ENCODE measurements at regions not wholly inside any gene's neighbourhood (a gene's known extent, or its start where the extent isn't known, plus 50 kb on each side); places are given as distances from the start of the nearest gene placed in this dataset.

DNA sequence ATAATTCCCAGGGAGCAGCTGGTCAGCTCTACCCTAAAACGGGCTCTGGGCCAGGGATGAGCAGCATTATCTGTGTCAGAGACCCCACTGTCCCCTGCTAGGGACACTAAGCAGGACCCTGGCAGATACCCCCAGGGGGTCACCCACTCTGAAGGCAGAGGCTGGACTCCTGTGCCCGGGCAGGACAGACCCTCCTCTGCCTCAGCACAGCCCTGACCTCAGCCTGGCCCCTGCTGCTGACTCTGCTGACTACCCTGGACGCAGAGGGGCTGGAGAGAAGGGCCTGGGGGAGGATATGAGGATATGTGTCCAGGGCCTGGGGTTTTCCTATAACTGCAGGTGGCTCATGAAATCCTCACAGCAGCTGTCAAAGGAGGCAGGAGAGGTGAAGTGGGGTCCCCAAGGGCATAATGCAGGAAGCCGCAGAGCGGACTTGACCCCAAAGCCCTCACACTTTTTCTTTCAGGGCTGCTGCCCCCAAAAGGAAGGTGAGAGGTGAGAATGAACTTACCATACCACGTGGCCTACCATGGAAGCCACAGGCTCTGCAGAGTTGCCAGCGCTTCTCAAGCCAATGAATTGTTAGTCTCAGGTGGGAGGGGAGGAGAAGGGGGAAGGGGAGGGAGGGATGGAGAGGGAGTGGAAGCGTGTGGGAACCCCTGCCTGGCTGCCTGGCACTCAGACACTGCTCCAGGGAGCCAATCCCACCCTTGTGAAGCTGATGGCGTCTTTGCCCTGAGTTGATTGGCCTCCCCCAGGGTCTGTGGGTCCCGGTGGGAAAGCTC is 76.7 kb upstream of the WNT11 start:
- WGBS (ENCODE audit: insufficient coverage, low lambda C conversion rate) = no CpG with 5 or more reads among the region's 10 CpGs
- DNase-seq = no peak
- H3K27ac ChIP-seq (ENCODE audit: low read length) = no peak overlapping the region
- no peaks in the 10 kb centered on the region for H3K9me3 ChIP-seq (ENCODE audit: control insufficient read depth, low read depth, low read length)
- H3K36me3 ChIP-seq (ENCODE audit: control insufficient read depth, insufficient read depth, low read length) = no peaks in the 10 kb centered on the region
- H3K4me1 ChIP-seq (ENCODE audit: control insufficient read depth, insufficient read depth, low read length) = no peaks in the 10 kb centered on the region
- no peak overlapping the region for H3K4me3 ChIP-seq (ENCODE audit: low read length)
- H3K27me3 ChIP-seq (ENCODE audit: control insufficient read depth, insufficient read depth, low read length) = no peaks in the 10 kb centered on the region

DNA sequence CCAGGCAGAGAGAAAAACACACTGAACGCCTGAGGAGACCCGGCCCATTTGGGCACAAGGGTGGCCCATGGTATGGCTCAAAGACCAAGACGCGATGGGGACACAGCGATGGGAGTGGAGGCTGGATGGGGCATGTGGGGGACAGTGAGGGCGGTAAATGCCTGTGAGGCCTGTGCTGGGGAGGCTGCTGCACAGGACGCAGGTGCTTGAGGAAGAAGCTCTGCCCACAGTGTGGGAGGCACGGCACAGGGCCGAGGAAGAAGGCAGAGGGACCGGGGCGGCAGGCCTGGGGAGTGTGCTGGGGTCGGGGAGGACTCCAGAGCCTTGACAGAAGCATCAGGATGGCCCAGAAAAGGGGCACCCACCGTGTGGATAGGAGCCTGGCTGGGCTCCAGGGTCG is 75.9 kb upstream of the WNT11 start:
- Histone ChIP-seq H3K9me3 (ENCODE audit: control insufficient read depth, low read depth, low read length) (no peaks in the 10 kb centered on the region), H3K27ac (ENCODE audit: low read length) (no peak overlapping the region), H3K4me1 (ENCODE audit: control insufficient read depth, insufficient read depth, low read length) (no peaks in the 10 kb centered on the region), H3K4me3 (ENCODE audit: low read length) (no peak overlapping the region), H3K36me3 (ENCODE audit: control insufficient read depth, insufficient read depth, low read length) (no peaks in the 10 kb centered on the region), H3K27me3 (ENCODE audit: control insufficient read depth, insufficient read depth, low read length) (no peaks in the 10 kb centered on the region)
- DNase-seq = no peak
- no CpG with 5 or more reads among the region's 14 CpGs for WGBS (ENCODE audit: insufficient coverage, low lambda C conversion rate)

DNA sequence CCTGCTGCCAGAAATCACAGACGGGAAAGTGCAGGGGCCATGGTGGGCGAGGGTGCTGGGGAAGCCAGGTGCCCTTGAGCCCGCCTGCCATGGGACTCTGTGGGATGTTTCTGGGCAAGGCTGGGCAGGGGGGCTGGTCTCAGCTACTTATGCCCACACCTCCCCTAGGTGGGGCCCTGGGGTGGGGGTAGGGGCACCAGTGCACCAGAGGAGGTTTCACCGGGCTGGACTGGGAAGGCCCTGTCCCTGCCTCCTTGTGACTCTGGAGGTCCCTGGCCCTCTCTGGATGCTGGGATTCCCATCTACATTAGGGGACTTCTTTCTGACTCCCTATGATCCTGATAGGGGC is 75.2 kb upstream of the WNT11 start:
- Histone ChIP-seq H3K4me3 (ENCODE audit: low read length) (no peak overlapping the region), H3K27ac (ENCODE audit: low read length) (no peak overlapping the region), H3K27me3 (ENCODE audit: control insufficient read depth, insufficient read depth, low read length) (no peaks in the 10 kb centered on the region), H3K36me3 (ENCODE audit: control insufficient read depth, insufficient read depth, low read length) (no peaks in the 10 kb centered on the region), H3K4me1 (ENCODE audit: control insufficient read depth, insufficient read depth, low read length) (peaks cover 3% of the 10 kb centered on the region), H3K9me3 (ENCODE audit: control insufficient read depth, low read depth, low read length) (no peaks in the 10 kb centered on the region)
- WGBS (ENCODE audit: insufficient coverage, low lambda C conversion rate) = no CpG with 5 or more reads among the region's 4 CpGs
- no peak for DNase-seq

DNA sequence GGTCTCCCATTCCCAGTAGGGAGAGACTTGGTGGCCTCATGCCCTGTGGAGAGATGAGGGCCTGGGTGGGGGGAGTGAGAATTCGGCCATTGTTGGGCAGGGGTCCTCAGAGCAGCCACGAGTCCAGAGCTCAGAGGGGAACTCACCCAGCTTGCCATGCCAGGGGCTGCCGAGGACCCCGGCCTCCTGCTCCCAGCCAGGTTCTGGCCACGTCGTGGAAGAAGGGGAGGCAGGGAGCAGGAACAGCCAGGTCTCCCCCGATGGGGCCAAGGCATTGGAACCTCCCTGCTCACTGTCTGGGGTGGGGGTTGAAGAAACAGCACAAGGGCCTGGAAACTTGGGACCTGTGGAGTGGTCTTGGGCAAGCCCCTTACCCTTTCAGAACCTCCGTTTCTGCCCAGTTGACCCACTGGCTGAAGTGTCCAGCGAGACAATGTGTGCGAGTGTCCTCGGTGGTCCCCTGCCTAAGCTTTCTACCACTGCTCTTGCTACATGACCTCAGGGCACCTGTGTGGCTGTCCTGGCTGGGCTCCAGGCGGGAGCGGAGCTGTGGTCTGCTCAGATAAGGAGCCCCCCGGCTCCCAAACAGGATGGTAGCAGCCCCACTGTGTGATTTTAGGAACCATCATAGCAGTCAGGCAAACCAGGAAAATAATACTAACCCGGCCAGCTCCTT is 74.7 kb upstream of the WNT11 start:
- DNase-seq = no peak
- WGBS (ENCODE audit: insufficient coverage, low lambda C conversion rate) = no CpG with 5 or more reads among the region's 15 CpGs

DNA sequence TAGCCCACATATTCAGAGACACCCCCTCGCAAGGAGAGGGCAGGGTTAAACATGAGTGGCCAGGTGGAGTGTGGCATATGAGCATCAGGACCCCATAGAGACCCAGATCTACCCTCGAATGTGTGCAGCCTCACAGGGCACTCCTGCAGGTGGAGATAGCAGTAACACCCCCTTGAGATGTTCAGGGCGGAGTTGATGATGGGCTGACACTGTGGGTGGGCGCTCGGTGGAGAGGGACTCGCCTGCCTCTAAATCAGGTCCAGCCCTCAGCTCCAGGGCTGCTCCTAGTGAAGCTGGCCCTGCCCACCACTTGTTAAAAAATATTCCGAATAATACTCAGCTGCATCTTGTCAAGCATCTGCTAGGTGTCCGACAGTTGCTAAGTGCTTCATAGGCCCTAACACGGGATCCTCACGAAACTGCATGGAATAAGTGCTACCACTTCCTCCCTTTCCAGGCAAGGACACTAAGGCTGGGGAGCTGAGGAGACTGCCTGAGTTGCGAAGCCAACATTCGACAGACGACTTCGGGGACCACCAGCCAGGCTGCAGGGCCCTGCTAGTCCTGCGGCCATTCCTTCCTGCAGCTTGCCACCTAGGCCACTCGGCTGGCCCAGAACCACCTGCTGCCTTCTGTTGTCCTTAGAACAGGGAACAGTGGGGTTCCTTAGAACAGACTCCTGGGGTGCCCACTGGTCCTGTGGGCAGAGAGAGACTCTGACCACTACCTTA is 74.0 kb upstream of the WNT11 start:
- H3K4me1 ChIP-seq (ENCODE audit: control insufficient read depth, insufficient read depth, low read length) = peaks cover 5% of the 10 kb centered on the region
- no peak for DNase-seq
- no peak overlapping the region for H3K27ac ChIP-seq (ENCODE audit: low read length)
- no peaks in the 10 kb centered on the region for H3K9me3 ChIP-seq (ENCODE audit: control insufficient read depth, low read depth, low read length)
- H3K27me3 ChIP-seq (ENCODE audit: control insufficient read depth, insufficient read depth, low read length) = no peaks in the 10 kb centered on the region
- WGBS (ENCODE audit: insufficient coverage, low lambda C conversion rate) = no CpG with 5 or more reads among the region's 16 CpGs
- H3K4me3 ChIP-seq (ENCODE audit: low read length) = no peak overlapping the region
- H3K36me3 ChIP-seq (ENCODE audit: control insufficient read depth, insufficient read depth, low read length) = no peaks in the 10 kb centered on the region

More for the DNA sequence above, 74.7 kb upstream of the WNT11 start:
- Histone ChIP-seq H3K9me3 (ENCODE audit: control insufficient read depth, low read depth, low read length) (no peaks in the 10 kb centered on the region), H3K4me3 (ENCODE audit: low read length) (no peak overlapping the region), H3K27me3 (ENCODE audit: control insufficient read depth, insufficient read depth, low read length) (no peaks in the 10 kb centered on the region), H3K36me3 (ENCODE audit: control insufficient read depth, insufficient read depth, low read length) (no peaks in the 10 kb centered on the region), H3K4me1 (ENCODE audit: control insufficient read depth, insufficient read depth, low read length) (peaks cover 5% of the 10 kb centered on the region), H3K27ac (ENCODE audit: low read length) (no peak overlapping the region)

DNA sequence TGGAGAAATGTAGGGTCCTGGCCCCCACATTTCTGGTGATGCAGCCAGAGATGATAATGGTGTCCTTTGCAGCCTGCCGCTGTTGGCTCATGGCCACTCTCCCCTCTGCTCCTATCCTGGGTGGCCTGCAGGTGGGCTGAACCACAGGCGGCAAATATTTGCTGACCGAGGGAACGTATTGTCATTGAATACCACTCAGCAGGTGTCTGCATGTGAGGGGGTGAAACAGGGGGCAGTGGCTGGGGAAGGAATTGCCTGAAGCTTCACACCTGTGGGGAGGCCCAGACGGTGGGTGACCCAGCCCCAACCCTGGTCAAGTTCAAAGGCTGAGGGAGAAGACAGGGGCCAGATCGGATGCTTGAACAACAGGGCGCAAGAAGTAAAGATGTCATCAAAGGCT is 73.3 kb upstream of the WNT11 start:
- Histone ChIP-seq H3K27ac (ENCODE audit: low read length) (no peak overlapping the region), H3K4me1 (ENCODE audit: control insufficient read depth, insufficient read depth, low read length) (peaks cover 5% of the 10 kb centered on the region), H3K36me3 (ENCODE audit: control insufficient read depth, insufficient read depth, low read length) (no peaks in the 10 kb centered on the region), H3K27me3 (ENCODE audit: control insufficient read depth, insufficient read depth, low read length) (no peaks in the 10 kb centered on the region), H3K4me3 (ENCODE audit: low read length) (no peak overlapping the region), H3K9me3 (ENCODE audit: control insufficient read depth, low read depth, low read length) (no peaks in the 10 kb centered on the region)
- no peak for DNase-seq
- no CpG with 5 or more reads among the region's 7 CpGs for WGBS (ENCODE audit: insufficient coverage, low lambda C conversion rate)

DNA sequence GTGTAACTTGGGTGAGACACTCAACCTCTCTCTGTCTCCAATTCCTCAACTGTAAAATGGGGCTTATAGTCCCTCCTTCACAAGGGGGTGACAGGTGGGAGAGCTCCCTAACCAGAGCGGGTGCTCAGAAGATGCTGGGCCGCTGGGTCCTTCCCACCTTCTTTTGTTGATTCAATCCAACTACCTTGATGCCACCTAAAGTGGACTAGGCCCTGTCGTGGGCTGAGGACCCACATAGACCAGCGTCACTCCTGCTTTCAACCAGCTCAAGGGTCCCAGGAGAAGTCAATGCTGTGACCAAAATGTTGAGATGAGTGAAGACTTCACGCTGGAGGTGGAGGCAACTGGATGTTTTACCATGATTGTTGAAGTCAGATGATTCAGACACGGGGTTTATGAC is 72.7 kb upstream of the WNT11 start:
- no CpG with 5 or more reads among the region's 6 CpGs for WGBS (ENCODE audit: insufficient coverage, low lambda C conversion rate)
- Histone ChIP-seq H3K4me1 (ENCODE audit: control insufficient read depth, insufficient read depth, low read length) (peaks cover 5% of the 10 kb centered on the region), H3K9me3 (ENCODE audit: control insufficient read depth, low read depth, low read length) (peaks cover 2% of the 10 kb centered on the region), H3K4me3 (ENCODE audit: low read length) (no peak overlapping the region), H3K36me3 (ENCODE audit: control insufficient read depth, insufficient read depth, low read length) (no peaks in the 10 kb centered on the region), H3K27me3 (ENCODE audit: control insufficient read depth, insufficient read depth, low read length) (no peaks in the 10 kb centered on the region), H3K27ac (ENCODE audit: low read length) (no peak overlapping the region)
- DNase-seq = no peak

DNA sequence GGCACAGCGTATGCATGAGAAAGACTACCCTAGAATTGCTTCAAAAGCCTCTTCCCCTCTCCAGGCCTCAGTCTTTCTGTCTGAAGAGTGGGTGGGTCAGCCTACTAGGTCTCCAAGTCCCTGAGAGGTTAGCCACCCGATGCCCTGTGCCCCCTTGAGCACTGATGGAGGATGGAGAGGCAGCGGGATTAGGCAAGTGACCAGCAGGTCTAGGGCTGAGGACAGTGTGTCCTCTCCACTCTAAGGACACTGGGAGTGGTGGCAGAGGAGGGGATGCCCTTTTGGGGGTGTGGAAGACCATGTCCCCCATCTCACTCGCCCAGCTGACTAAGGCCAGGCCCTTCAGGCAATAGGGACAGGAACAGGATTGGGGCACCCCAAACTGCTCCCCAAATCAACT is 72.2 kb upstream of the WNT11 start:
- WGBS (ENCODE audit: insufficient coverage, low lambda C conversion rate) = no CpG with 5 or more reads among the region's 4 CpGs
- Histone ChIP-seq H3K4me3 (ENCODE audit: low read length) (no peak overlapping the region), H3K9me3 (ENCODE audit: control insufficient read depth, low read depth, low read length) (peaks cover 3% of the 10 kb centered on the region), H3K27me3 (ENCODE audit: control insufficient read depth, insufficient read depth, low read length) (no peaks in the 10 kb centered on the region), H3K4me1 (ENCODE audit: control insufficient read depth, insufficient read depth, low read length) (peaks cover 5% of the 10 kb centered on the region), H3K27ac (ENCODE audit: low read length) (no peak overlapping the region), H3K36me3 (ENCODE audit: control insufficient read depth, insufficient read depth, low read length) (no peaks in the 10 kb centered on the region)
- no peak for DNase-seq

DNA sequence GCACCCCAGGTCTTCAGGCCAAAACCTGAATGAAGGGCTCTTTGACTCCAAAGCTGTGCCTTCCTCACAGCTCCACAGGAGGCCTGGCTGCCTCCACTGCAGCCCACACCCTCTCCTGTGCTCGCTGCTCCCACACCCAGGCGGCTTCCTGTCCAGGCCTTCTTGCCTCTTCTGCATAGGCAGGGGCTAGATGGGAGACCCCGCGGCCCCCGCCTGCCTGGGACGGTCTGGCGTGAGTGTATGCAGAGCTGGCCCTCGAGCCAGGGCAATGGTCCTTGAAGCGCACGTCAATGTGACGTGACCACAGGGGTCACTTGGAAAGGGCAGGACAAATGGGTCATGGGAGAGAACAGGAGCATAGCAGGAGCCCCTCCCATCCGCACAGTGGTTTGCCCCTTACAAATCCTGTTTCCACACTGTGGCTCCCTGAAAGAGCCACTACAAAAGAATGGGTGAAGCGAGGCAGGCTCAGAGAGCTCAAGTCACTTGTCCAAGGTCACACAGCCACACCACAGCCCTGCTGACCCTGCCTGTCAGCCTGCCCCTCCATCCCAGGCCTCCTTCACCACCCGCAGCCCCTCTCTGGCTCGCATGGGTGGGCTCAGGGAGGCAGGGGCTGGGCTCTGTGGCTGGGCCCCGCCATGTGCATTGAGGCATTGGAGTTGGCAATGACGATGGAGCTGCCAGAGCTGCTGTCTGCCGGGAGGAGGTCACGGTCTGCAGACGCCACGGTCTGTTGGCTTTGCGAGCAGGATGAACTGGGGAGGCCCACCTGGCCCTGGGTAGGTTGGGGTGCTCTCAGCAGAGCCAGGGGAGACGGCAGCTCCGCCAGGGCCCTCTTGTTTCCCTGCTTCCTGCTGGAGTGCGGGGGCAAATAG is 71.2 kb upstream of the WNT11 start:
- H3K27ac ChIP-seq (ENCODE audit: low read length) = no peak overlapping the region
- no CpG with 5 or more reads among the region's 25 CpGs for WGBS (ENCODE audit: insufficient coverage, low lambda C conversion rate)
- no peaks in the 10 kb centered on the region for H3K27me3 ChIP-seq (ENCODE audit: control insufficient read depth, insufficient read depth, low read length)
- no peak overlapping the region for H3K4me3 ChIP-seq (ENCODE audit: low read length)
- no peak for DNase-seq
- H3K4me1 ChIP-seq (ENCODE audit: control insufficient read depth, insufficient read depth, low read length) = peaks cover 5% of the 10 kb centered on the region
- H3K36me3 ChIP-seq (ENCODE audit: control insufficient read depth, insufficient read depth, low read length) = no peaks in the 10 kb centered on the region
- H3K9me3 ChIP-seq (ENCODE audit: control insufficient read depth, low read depth, low read length) = peaks cover 3% of the 10 kb centered on the region

DNA sequence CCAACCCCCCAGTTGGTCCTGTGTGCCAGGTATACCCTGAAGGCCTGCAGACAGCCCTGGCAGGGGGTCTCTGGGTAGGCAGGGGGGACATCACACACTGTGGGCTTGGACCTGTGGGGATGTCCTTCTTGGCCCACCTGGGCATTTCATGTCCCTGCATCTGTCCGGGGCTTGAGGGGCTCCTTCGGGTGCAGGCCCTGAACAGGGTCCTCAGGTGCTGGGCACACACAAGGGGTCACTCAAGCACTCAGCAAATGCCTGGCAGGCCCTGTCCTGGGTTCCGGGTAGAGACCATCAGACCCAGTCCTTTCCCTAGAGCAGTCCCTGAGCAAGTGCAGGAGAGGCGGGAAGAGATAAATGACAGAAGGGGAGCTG is 70.5 kb upstream of the WNT11 start:
- peaks cover 3% of the 10 kb centered on the region for H3K9me3 ChIP-seq (ENCODE audit: control insufficient read depth, low read depth, low read length)
- no CpG with 5 or more reads among the region's 4 CpGs for WGBS (ENCODE audit: insufficient coverage, low lambda C conversion rate)
- no peaks in the 10 kb centered on the region for H3K27me3 ChIP-seq (ENCODE audit: control insufficient read depth, insufficient read depth, low read length)
- no peaks in the 10 kb centered on the region for H3K36me3 ChIP-seq (ENCODE audit: control insufficient read depth, insufficient read depth, low read length)
- no peak overlapping the region for H3K27ac ChIP-seq (ENCODE audit: low read length)
- DNase-seq = no peak
- peaks cover 5% of the 10 kb centered on the region for H3K4me1 ChIP-seq (ENCODE audit: control insufficient read depth, insufficient read depth, low read length)
- H3K4me3 ChIP-seq (ENCODE audit: low read length) = no peak overlapping the region

All from large intestine (tissue), 3 donors.